Spleen (tissue), 11 donors: ENCODE measurements at regions not wholly inside any gene's neighbourhood (a gene's known extent, or its start where the extent isn't known, plus 50 kb on each side); places are given as distances from the start of the nearest gene placed in this dataset.

Experiments used
- DNase-seq: peaks from one replicate; pipeline ENCODE4 v3.0.0-alpha.2; 2020
- H3K27ac ChIP-seq, 8 donors: fragments of 200-600 bp; sonication (generic) in 7 of 8; 1 replicate in 4 of 8; 2 replicates in 4 of 8; pipeline versions ENCODE4 v1.5.0 to v1.8.0; 2016 to 2021; ENCODE audit warnings: inconsistent platforms in 4 of 8, mild to moderate bottlenecking in 4 of 8, moderate library complexity in 1 of 8
- H3K27me3 ChIP-seq, 7 donors: fragments of 200-600 bp; sonication (generic) in 6 of 7; replicated peaks in 1 of 7; 1 replicate in 4 of 7; 2 replicates in 3 of 7; pipeline versions ENCODE4 v1.5.0 to v1.8.0; 2016 to 2021; ENCODE audit warnings: inconsistent platforms in 3 of 7, mild to moderate bottlenecking in 1 of 7
- H3K36me3 ChIP-seq, 6 donors: fragments of 200-600 bp; sonication (generic) in 5 of 6; 1 replicate in 4 of 6; 2 replicates in 2 of 6; pipeline versions ENCODE4 v1.5.0 to v1.8.0; 2016 to 2021; ENCODE audit warnings: inconsistent platforms in 2 of 6
- H3K4me1 ChIP-seq, 6 donors: fragments of 200-600 bp; sonication (generic) in 5 of 6; 1 replicate in 3 of 6; 2 replicates in 3 of 6; pipeline versions ENCODE4 v1.5.0 to v1.8.0; 2016 to 2021; ENCODE audit warnings: inconsistent platforms in 3 of 6
- H3K4me3 ChIP-seq, 8 donors: fragments of 200-600 bp; sonication (generic) in 7 of 8; 1 replicate in 4 of 8; 2 replicates in 4 of 8; pipeline versions ENCODE4 v1.5.0 to v1.8.0; 2016 to 2021; ENCODE audit warnings: inconsistent platforms in 4 of 8, mild to moderate bottlenecking in 4 of 8, moderate library complexity in 2 of 8
- H3K9me3 ChIP-seq, 8 donors: fragments of 200-600 bp; sonication (generic) in 7 of 8; 1 replicate in 4 of 8; 2 replicates in 4 of 8; pipeline versions ENCODE4 v1.5.0 to v1.8.0; 2016 to 2021; ENCODE audit warnings: inconsistent platforms in 4 of 8
- POLR2A ChIP-seq, 3 donors: fragments of 450-650 bp; IDR thresholded peaks; one replicate each; pipeline ENCODE4 v1.5.1; 2017; ENCODE audit warnings: antibody characterized with exemption in 3 of 3, mild to moderate bottlenecking in 1 of 3
- POLR2AphosphoS5 ChIP-seq, 3 donors: sonication (generic); formaldehyde crosslinking; IDR thresholded peaks; one replicate each; pipeline ENCODE4 v1.5.1; 2017; ENCODE audit warnings: antibody characterized with exemption in 3 of 3
- WGBS, 5 donors: extraction: QIAGEN DNeasy Blood & Tissue Kit in 3 of 5; methylation state at CpG; one replicate each; pipeline versions ENCODE4 v1.1.5 to v1.1.7; 2013 to 2018; 5-methylcytosine and 5-hydroxymethylcytosine counted together
- intact Hi-C: fragments of 100-400 bp; cut with DNase I; formaldehyde crosslinking; loops from one replicate; pipeline ENCODE4 v1.15.0; 2023; ENCODE audit warnings: low total_unique reads
- TF ChIP-seq, protein P1 (sequence below), 11 experiments: fragments of 200-600 bp in 7 of 11; fragments of 450-650 bp in 4 of 11; sonication (generic) in 4 of 11; IDR thresholded peaks in 8 of 11; conservative IDR thresholded peaks in 3 of 11; 1 replicate in 7 of 11; 2 replicates in 4 of 11; pipeline versions ENCODE4 v1.4.0 to v1.8.0; 2016 to 2021; ENCODE audit warnings: antibody characterized with exemption in 11 of 11, inconsistent platforms in 4 of 11, mild to moderate bottlenecking in 1 of 11
- donor health status: healthy with polysubstance abuse.
- donor health status: DM: no; HTN: no; CAD: no; lungs with moderate emphysema.
- donor health status: DM: no; HTN: no; CAD: no.
- donor health status: Bipolar disorder and iron deficiency.
- donor health status: healthy.
- donor health status: DM: no; HTN: no; CAD: no.
- donor health status: DM: yes; HTN: yes; CAD: no.

DNA sequence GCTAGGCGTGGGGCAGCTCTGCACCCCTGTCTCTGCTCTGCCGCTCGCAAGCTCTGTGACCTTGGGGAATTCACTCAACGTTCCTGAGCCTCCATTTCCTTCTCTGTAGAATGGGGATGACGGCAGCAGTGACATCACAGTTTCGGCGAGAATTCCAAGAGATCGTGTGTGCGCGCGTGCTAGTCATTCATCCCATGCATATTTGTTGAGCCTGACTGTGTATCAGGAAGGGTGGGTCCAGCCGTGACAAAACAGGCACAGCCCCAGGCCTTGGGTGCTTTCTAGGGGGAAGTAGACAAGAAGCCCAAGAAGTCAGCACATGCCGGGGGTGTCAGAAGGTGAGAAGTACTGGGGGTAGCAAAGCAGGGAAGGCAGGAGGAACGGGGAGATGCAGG, 145.6 kb upstream of the NCOR2 start:
- Histone ChIP-seq H3K36me3 (no peaks in the 10 kb centered on the region), H3K27ac (peak overlapping the region; percentile 67 to 91 (median 86)), H3K27me3 (no peaks in the 10 kb centered on the region), H3K9me3 (peaks cover 0 to 3% (median under 1%) of the 10 kb centered on the region in 8 donors), H3K4me1 (peaks cover 6 to 51% (median 32%) of the 10 kb centered on the region in 6 donors), H3K4me3 (peak overlapping the region in 4 of 8 donors; percentile 15 to 58 (median 20))
- TF ChIP-seq POLR2A (IDR thresholded peaks at IDR 0.05) (no peak), POLR2AphosphoS5 (IDR thresholded peaks at IDR 0.05) (no peak)
- TF ChIP-seq, protein P1, sequence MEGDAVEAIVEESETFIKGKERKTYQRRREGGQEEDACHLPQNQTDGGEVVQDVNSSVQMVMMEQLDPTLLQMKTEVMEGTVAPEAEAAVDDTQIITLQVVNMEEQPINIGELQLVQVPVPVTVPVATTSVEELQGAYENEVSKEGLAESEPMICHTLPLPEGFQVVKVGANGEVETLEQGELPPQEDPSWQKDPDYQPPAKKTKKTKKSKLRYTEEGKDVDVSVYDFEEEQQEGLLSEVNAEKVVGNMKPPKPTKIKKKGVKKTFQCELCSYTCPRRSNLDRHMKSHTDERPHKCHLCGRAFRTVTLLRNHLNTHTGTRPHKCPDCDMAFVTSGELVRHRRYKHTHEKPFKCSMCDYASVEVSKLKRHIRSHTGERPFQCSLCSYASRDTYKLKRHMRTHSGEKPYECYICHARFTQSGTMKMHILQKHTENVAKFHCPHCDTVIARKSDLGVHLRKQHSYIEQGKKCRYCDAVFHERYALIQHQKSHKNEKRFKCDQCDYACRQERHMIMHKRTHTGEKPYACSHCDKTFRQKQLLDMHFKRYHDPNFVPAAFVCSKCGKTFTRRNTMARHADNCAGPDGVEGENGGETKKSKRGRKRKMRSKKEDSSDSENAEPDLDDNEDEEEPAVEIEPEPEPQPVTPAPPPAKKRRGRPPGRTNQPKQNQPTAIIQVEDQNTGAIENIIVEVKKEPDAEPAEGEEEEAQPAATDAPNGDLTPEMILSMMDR (IDR thresholded peaks at IDR 0.05 in 8 of 11, conservative IDR thresholded peaks at IDR 0.05 in 3 of 11), result no peak
- DNase-seq, result peak; percentile 82
- intact Hi-C loops, result no loop called here
- 42 to 64% (median 50%) methylated on average over 14 of the region's 14 CpGs for WGBS, 5 donors

DNA sequence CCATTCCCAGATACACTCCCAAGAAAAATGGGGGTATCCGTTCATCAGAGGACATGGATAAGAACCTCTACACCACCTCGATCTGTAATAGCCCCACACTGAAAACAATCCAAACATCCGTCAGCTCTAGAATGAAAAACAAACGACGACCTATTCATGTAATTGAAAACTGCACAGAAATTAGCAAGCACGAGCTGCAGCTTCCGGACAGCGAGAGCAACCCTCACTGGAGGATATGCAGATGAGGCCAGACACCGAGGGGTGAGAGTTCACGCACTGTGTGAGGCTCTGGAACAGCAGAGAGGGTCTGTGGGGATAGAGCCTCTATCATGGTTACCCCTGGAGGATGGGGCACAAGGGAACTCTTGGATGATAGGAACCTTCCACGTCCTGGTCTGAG, 143.9 kb upstream of the NCOR2 start:
- no peaks in the 10 kb centered on the region for H3K27me3 ChIP-seq
- no peak for DNase-seq
- TF ChIP-seq POLR2A (IDR thresholded peaks at IDR 0.05), result no peak
- WGBS, 5 donors, result 80 to 90% (median 87%) methylated on average over 11 of the region's 11 CpGs
- H3K4me1 ChIP-seq, result peaks cover 6 to 50% (median 32%) of the 10 kb centered on the region in 6 donors
- intact Hi-C loops, result no loop called here
- no peaks in the 10 kb centered on the region for H3K36me3 ChIP-seq
- H3K27ac ChIP-seq, result no peak overlapping the region
- H3K9me3 ChIP-seq, result peaks cover 0 to 9% (median 7%) of the 10 kb centered on the region in 8 donors
- H3K4me3 ChIP-seq, result no peak overlapping the region

DNA sequence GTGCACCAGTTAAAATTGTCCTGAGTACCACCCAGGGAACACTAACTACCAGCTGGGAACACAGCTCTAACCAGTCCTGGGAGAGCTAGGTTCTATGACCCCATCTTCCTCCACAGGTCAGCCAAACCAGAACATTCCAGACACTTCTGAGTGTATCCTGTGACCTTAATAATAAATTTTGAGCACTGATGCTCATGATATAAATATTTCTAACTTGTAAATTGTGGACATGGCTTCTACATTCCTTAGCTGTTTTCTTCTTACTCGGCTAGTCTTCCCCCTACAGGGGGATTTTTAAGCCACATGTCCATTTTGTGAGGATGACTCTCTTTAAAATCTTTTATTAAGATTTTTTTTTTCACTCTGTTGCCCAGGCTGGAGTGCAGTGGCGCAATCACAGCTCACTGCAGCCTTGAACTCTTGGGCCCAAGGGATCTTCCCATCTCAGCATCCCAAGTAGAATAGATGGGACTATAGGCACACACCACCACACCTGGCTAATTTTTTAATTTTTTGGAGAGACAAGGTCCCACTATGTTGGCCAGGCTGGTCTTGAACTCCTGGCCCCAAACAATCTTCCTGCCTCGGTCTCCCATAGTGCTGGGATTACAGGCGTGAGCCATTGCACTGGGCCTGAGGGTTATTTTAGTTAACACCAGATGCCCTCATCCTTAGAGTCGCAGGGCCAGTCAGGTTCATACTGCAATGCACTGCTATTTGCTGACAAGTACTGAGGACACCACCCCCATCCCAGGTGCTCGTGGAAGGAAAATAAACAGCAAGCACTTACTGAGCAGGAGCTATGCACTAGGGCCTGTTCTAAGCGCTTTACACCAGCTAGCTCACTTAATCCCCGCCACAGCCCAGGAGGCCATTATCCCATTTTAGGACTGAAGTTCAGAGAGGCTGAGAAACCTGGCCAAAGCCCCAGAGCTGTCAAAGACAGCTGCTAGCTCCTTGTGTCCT, 142.6 kb upstream of the NCOR2 start:
- no peak overlapping the region for H3K4me3 ChIP-seq
- peaks cover 0 to 9% (median 7%) of the 10 kb centered on the region in 8 donors for H3K9me3 ChIP-seq
- 88 to 92% (median 90%) methylated on average over 7 to 8 of the region's 8 CpGs for WGBS, 5 donors
- intact Hi-C loops, result no loop called here
- no peak for TF ChIP-seq POLR2AphosphoS5 (IDR thresholded peaks at IDR 0.05)
- TF ChIP-seq, protein P1 (IDR thresholded peaks at IDR 0.05 in 8 of 11, conservative IDR thresholded peaks at IDR 0.05 in 3 of 11), result no peak
- TF ChIP-seq POLR2A (IDR thresholded peaks at IDR 0.05), result no peak
- peaks cover 6 to 43% (median 26%) of the 10 kb centered on the region in 6 donors for H3K4me1 ChIP-seq
- H3K27ac ChIP-seq, result peak overlapping the region in 1 of 8 donors; percentile 21
- no peaks in the 10 kb centered on the region for H3K27me3 ChIP-seq
- DNase-seq, result no peak
- H3K36me3 ChIP-seq, result no peaks in the 10 kb centered on the region

DNA sequence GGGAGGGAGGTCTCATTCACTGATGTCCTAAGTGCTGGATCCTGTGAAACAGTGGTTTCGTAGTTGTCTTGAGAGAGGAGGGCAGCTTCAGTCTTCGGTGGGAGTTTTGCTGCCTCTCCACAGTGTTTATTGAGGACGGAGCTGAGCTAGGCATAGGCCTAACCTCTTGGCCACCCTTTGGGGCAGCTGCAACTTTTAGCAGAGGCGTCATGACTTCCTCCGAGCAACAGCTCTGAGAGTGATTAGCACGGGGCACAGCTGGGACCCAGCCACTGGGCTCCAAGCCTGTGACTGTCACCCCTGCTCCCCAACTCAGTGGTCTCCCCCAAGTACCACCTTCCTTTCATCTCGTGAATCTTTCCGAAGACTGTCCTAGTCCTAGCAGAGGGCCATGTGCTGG, 139.9 kb upstream of the NCOR2 start:
- TF ChIP-seq POLR2AphosphoS5 (IDR thresholded peaks at IDR 0.05), result no peak
- TF ChIP-seq, protein P1 (IDR thresholded peaks at IDR 0.05 in 8 of 11, conservative IDR thresholded peaks at IDR 0.05 in 3 of 11), result no peak
- TF ChIP-seq POLR2A (IDR thresholded peaks at IDR 0.05), result no peak
- DNase-seq, result no peak
- 68 to 91% (median 85%) methylated on average over 8 of the region's 8 CpGs for WGBS, 5 donors
- intact Hi-C loops, result no loop called here
- H3K27me3 ChIP-seq, result no peaks in the 10 kb centered on the region
- H3K4me3 ChIP-seq, result no peak overlapping the region
- no peak overlapping the region for H3K27ac ChIP-seq
- H3K36me3 ChIP-seq, result no peaks in the 10 kb centered on the region
- peaks cover 0 to 24% (median 4%) of the 10 kb centered on the region in 6 donors for H3K4me1 ChIP-seq
- peaks cover 0 to 9% (median 7%) of the 10 kb centered on the region in 8 donors for H3K9me3 ChIP-seq
